ENCODE measurements at regions not wholly inside any gene's neighbourhood (a gene's known extent, or its start where the extent isn't known, plus 50 kb on each side); places are given as distances from the start of the nearest gene placed in this dataset.
"Not testable (repeated sequence)": the region's sequence is repeated elsewhere in the genome, so short reads cannot be mapped to it uniquely, and the experiment has no call there.

- no peak for DNase-seq
Measured at GRCh38 chr5:38148021-38148625, 110.2 kb upstream of the EGFLAM start.

- DNase-seq, result no peak
Measured at GRCh38 chr5:38143384-38143783, 115.0 kb upstream of the EGFLAM start.

DNA sequence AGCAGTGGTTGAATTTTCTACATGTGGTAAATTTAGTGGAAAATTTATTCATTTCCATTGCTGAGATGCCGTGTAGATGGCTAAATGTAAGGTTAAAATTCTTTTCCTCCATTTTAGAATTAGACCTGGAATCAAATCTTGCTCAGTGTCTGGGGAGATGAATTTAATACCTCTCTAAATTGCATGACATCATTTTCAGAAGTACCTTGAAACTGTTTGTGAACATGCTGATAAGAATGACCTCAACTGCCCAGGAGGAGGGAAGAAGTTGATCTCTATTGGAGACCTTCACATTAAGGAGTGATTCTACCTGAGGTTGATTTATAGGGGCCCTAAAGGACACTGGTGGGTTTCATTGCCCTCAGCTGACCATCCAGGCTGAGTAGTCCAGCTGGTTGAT is 116.7 kb upstream of the EGFLAM start:
- DNase-seq, result no peak

DNA sequence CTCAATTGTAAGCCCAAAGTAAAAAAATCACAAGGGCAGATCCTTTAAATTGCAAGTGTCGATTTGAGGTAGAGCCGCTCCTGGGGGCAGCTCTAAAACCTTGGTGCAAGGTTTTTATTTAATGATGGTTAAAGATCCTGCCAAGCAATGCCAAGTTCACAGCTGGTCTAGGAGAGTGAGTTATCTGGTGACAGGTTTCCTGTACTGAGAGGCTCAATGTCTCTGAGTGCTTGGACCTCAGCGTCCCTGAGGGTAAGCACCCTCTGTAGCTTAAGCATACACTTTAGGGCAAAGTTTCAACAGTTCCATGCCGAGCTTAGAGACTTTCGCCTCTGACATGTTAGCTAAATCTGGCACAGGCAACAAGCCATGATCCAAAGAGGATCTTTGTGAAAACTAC is 119.8 kb upstream of the EGFLAM start:
- no peak for DNase-seq

DNA sequence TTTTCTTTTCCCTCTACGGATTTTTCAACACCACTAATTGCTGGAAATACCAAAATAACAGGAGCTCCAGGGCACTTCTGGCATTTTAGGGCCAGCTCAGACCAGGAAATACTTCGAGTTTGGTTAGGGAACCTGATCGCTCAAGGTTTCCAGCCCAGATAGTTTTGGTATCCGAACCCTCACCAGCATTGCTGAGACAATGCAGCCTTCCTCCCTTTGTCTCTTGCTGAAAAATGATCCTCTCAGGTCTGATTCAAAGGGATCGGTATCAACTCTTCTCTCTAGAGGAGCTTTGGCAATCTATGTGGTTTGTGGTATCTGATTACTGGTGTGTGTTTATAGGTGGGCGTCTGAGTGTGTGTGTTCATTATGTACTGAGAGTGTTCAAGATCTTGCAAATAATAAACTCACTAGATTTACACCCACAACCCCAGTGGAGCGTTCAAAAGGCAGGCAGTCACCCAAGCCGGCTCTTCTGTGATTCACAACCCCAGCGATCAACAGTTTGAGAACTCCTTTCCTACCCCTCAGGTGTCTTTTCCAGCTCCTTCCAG is 122.8 kb upstream of the EGFLAM start:
- DNase-seq, result no peak

GRCh38 chr5:38134810-38135209 is 123.5 kb upstream of the EGFLAM start:
- DNase-seq, result no peak

- DNase-seq, result not testable (repeated sequence)
Measured at GRCh38 chr5:38134294-38134693, 124.1 kb upstream of the EGFLAM start.

- DNase-seq, result no peak
Measured at GRCh38 chr5:38131686-38132085, 126.7 kb upstream of the EGFLAM start.

DNA sequence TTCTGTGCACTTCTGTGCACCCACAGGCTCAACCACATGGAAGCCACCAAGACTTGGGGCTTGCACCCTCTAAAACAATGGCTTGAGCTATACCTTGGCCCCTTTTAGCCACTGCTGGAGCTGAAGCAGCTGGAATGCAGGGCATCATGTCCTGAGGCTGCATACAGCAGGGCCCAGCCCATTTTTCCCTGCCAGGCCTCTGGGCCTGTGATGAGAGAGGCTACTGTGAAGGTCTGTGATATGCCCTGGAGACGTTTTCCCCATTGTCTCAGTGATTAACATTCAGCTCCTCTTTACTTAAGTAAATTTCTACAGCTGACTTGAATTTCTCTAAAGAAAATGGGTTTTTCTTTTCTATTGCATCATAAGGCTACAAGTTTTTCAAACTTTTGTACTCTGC is 134.0 kb upstream of the EGFLAM start:
- no peak for DNase-seq

DNA sequence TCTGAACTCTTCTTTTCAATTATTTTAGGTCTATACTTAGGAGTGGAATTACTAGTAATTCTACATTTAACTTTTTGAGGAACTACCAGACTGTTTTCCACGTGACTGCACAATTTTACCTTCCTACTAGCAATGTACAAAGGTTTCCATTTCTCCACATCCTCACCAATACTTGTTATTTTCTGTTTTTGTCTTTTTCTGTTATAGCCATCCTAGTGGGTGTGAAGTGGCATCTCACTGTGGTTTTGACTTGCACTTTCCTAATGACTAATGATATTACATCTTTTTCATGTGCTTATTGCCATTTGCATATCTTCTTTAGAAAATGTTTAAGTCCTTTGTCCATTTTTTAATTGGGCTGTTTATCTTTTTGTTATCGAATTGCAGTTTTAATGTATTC is 136.9 kb upstream of the EGFLAM start:
- DNase-seq, result no peak

GRCh38 chr5:38119836-38120235 is 138.5 kb upstream of the EGFLAM start:
- DNase-seq, result no peak

DNA sequence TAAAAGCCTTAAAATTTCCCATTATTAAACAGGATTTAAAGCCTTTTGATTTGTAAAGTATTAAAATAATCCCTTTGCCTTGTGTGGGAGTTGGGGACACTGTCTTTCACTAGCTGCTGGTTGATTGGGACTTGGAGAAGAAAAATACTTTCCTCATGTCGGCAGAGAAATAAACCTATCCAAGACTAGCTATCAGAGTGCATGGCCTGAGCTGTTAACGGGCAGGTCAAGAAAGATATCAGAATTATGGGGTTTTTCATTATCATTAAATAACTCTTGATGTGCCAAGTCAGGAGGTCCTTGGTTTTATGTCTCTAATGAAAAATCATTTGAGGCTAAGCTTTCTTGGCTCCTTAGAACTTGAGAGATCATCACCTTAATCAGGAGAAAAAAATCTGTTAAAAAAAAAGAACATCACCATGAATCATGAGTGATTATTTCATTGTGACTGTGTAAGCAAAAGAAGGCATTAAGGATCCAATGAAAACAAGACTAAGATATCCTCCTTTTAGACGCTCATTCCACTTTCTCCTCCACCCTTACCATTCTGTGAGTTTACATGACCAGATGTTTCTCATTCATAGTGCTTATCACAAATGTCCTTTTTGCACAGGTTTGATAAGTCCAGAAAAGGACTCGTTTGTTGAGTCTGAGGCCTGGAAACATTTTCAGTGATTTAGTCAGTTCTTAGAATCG is 140.4 kb upstream of the EGFLAM start:
- no peak for DNase-seq

DNA sequence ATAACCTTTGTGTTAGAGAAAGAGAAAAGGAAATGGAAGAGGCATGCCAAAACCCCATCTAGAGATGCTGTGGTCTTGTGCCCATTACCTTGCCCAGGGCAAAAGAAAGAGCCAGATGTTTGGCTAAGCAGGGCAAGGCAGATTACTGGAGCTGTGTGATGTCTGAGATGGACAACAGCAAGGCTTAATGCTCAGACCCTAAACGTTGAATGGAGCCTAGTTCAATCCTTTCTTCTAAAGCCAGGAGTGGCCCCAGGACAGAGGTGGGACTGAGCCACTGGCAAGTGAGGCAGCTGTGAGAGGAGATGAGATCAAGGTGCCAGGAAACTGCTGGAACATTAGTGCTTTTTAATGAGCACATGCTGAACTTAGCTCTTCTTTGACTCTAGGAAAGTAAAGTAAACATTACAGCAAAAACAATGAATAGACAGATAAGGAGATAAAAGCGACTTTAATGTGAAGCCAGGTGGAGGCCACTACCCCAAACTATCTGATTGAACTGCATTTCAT is 143.0 kb upstream of the EGFLAM start:
- no peak for DNase-seq

DNA sequence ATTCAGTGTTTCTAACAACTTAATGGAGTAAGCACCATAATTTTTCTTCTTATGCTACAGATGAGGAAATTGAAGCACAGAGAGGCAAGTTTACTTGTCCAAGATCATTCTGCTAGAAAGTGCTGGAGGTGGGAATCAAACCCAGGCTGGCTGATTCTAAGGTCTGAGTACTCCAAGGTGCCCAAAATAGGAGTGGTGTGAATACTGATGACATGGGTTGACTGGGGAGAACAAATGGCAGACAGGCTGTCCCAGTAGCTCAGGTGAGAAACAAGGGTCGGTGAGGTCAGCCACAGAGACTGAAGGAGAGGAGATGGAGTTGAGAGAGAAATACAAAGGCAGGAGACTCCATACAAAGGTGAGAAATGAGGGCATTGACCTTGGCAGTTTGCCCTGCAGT is 144.5 kb upstream of the EGFLAM start:
- DNase-seq, result no peak

- no peak for DNase-seq
Measured at GRCh38 chr5:38113456-38113855, 144.9 kb upstream of the EGFLAM start.

- DNase-seq, result no peak
Measured at GRCh38 chr5:38112938-38113337, 145.4 kb upstream of the EGFLAM start.

DNA sequence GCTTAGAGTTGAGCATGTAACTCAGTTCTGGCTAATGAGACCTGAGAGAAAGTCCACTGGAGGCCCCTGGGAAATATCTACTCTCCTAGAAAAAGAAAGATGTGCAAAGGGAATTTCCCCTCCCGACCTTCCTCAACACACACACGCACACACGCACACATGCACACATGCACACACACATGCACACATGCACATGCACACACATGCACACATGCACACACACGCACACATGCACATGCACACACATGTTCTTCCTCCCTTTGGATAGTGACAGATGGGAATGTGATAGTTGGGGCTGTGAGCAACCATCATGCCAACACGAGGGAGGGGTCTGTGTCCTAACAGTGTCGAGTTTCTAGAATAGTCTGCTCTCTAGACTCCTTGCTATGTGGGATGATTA is 148.2 kb upstream of the EGFLAM start:
- DNase-seq, result no peak

- DNase-seq, result no peak
Measured at GRCh38 chr5:38107096-38107495, 151.3 kb upstream of the EGFLAM start.

- DNase-seq, result no peak
Measured at GRCh38 chr5:38105801-38106200, 152.6 kb upstream of the EGFLAM start.

- DNase-seq, result no peak
Measured at GRCh38 chr5:38105231-38105570, 153.2 kb upstream of the EGFLAM start.

DNA sequence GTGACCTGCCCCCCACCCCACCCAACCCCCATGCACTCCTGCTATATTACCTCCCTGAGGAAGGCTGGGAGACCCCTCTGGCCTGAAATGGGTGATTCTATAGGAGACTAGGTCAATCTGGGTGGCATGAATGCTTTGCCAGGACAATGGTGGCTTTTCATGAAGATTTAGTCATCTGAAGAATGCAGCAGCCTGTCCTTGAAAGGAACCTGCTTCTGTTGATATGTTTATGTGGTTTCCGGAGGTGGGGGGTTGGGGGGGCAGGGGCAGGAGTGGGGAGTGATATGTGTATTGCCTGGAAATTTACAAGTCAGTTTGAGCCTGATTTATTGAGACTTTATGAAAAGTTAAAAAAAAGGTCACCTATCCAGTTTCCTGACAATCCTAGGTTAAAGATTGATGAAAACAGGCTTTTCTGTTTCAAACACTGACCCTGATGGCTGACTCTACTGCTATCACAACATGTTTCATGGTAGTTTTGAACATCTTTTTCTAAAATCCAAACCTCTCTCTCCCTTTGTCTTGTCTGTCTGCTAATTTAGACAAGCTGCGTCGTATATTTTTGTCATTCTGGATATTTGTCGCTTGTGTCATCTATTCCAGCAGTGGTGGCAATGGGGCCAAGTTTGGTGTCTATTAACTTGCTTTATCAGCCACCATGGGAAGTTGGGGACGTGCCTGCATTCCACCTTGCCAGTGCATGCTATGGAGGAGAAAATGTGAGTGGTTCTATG is 153.7 kb upstream of the EGFLAM start:
- DNase-seq, result no peak

- no peak for DNase-seq
Measured at GRCh38 chr5:38101897-38102296, 156.5 kb upstream of the EGFLAM start.

GRCh38 chr5:38099205-38100168 is 158.9 kb upstream of the EGFLAM start:
- no peak for DNase-seq

Data from Kasumi-1 (cell line).